ENCODE measurements at regions not wholly inside any gene's neighbourhood (a gene's known extent, or its start where the extent isn't known, plus 50 kb on each side); places are given as distances from the start of the nearest gene placed in this dataset.
A peak's percentile ranks its signal among the peaks of the same experiment; 100 is the strongest.
"Not testable (repeated sequence)": the region's sequence is repeated elsewhere in the genome, so short reads cannot be mapped to it uniquely, and the experiment has no call there.

- in situ Hi-C loops (cut with MboI; ENCODE audit: low pct_unique_long_range_greater_than_20kb in 2 of 9, low sequenced_read_pairs in 9 of 9, unreplicated experiment in 9 of 9), result no loop called here
- peaks cover 0 to 6% of the 10 kb centered on the region in 2 donors for H3K4me1 ChIP-seq (replicated peaks in 1 of 2)
- no peak for ATAC-seq (replicated peaks in 6 of 8)
- no peak overlapping the region for H3K4me3 ChIP-seq
- H3K27ac ChIP-seq, result no peak overlapping the region
Observed at GRCh38 chr14:86153480-86153879, 623.5 kb downstream of the FLRT2 start.

GRCh38 chr14:86143248-86143647 lies 613.3 kb downstream of the FLRT2 start:
- ATAC-seq (replicated peaks in 6 of 8), result no peak
- H3K27ac ChIP-seq, result no peak overlapping the region
- in situ Hi-C loops (cut with MboI; ENCODE audit: low pct_unique_long_range_greater_than_20kb in 2 of 9, low sequenced_read_pairs in 9 of 9, unreplicated experiment in 9 of 9), result no loop called here
- WGBS, 10 experiments, result 0 to 100% (median 50%) methylated on average over 1 of the region's 1 CpG; no CpG with 5 or more reads in 1 of the 10 experiments
- no peak overlapping the region for H3K4me3 ChIP-seq
- peaks cover 0 to 3% of the 10 kb centered on the region in 2 donors for H3K4me1 ChIP-seq (replicated peaks in 1 of 2)

- no peak for ATAC-seq (replicated peaks in 6 of 8)
- Histone ChIP-seq H3K4me3 (no peak overlapping the region), H3K27ac (no peak overlapping the region), H3K4me1 (replicated peaks in 1 of 2) (no peaks in the 10 kb centered on the region)
- in situ Hi-C loops (cut with MboI; ENCODE audit: low pct_unique_long_range_greater_than_20kb in 2 of 9, low sequenced_read_pairs in 9 of 9, unreplicated experiment in 9 of 9), result no loop called here
- WGBS, 10 experiments, result 0 to 100% (median 63%) methylated on average over 1 to 2 of the region's 2 CpGs; no CpG with 5 or more reads in 1 of the 10 experiments
Observed at GRCh38 chr14:86141966-86142365, 612.0 kb downstream of the FLRT2 start.

- in situ Hi-C loops (cut with MboI; ENCODE audit: low pct_unique_long_range_greater_than_20kb in 2 of 9, low sequenced_read_pairs in 9 of 9, unreplicated experiment in 9 of 9), result no loop called here
- no peak for ATAC-seq (replicated peaks in 6 of 8)
- WGBS, 10 experiments, result 0 to 100% (median 63%) methylated on average over 1 of the region's 1 CpG; no CpG with 5 or more reads in 4 of the 10 experiments
- Histone ChIP-seq H3K4me3 (no peak overlapping the region), H3K27ac (no peak overlapping the region), H3K4me1 (replicated peaks in 1 of 2) (no peaks in the 10 kb centered on the region)
Observed at GRCh38 chr14:86129426-86129825, 599.5 kb downstream of the FLRT2 start.

GRCh38 chr14:86124328-86124727 lies 594.4 kb downstream of the FLRT2 start:
- Histone ChIP-seq H3K4me3 (no peak overlapping the region), H3K27ac (no peak overlapping the region), H3K4me1 (replicated peaks in 1 of 2) (no peaks in the 10 kb centered on the region)
- ATAC-seq (replicated peaks in 6 of 8), result no peak
- 10 to 100% (median 82%) methylated on average over 1 to 4 of the region's 4 CpGs; no CpG with 5 or more reads in 1 of the 10 experiments for WGBS, 10 experiments
- in situ Hi-C loops (cut with MboI; ENCODE audit: low pct_unique_long_range_greater_than_20kb in 2 of 9, low sequenced_read_pairs in 9 of 9, unreplicated experiment in 9 of 9), result no loop called here

GRCh38 chr14:86115972-86116371 lies 586.0 kb downstream of the FLRT2 start:
- in situ Hi-C loops (cut with MboI; ENCODE audit: low pct_unique_long_range_greater_than_20kb in 2 of 9, low sequenced_read_pairs in 9 of 9, unreplicated experiment in 9 of 9), result no loop called here
- WGBS, 10 experiments, result 0 to 71% (median 30%) methylated on average over 1 of the region's 1 CpG; no CpG with 5 or more reads in 6 of the 10 experiments
- ATAC-seq (replicated peaks in 6 of 8), result no peak
- H3K4me1 ChIP-seq (replicated peaks in 1 of 2), result no peaks in the 10 kb centered on the region
- H3K27ac ChIP-seq, result no peak overlapping the region
- no peak overlapping the region for H3K4me3 ChIP-seq

GRCh38 chr14:86110871-86111270 lies 580.9 kb downstream of the FLRT2 start:
- H3K4me3 ChIP-seq; H3K27ac ChIP-seq; ATAC-seq (replicated peaks in 6 of 8); in situ Hi-C loops (cut with MboI; ENCODE audit: low pct_unique_long_range_greater_than_20kb in 2 of 9, low sequenced_read_pairs in 9 of 9, unreplicated experiment in 9 of 9); H3K4me1 ChIP-seq (replicated peaks in 1 of 2): not testable (repeated sequence)
- 20 to 100% (median 58%) methylated on average over 1 to 5 of the region's 13 CpGs; no CpG with 5 or more reads in 5 of the 10 experiments for WGBS, 10 experiments

- WGBS, 10 experiments, result 0 to 100% (median 58%) methylated on average over 1 to 3 of the region's 3 CpGs; no CpG with 5 or more reads in 1 of the 10 experiments
- H3K27ac ChIP-seq, result no peak overlapping the region
- no peaks in the 10 kb centered on the region for H3K4me1 ChIP-seq (replicated peaks in 1 of 2)
- in situ Hi-C loops (cut with MboI; ENCODE audit: low pct_unique_long_range_greater_than_20kb in 2 of 9, low sequenced_read_pairs in 9 of 9, unreplicated experiment in 9 of 9), result no loop called here
- H3K4me3 ChIP-seq, result no peak overlapping the region
- ATAC-seq (replicated peaks in 6 of 8), result no peak
Observed at GRCh38 chr14:86104691-86105265, 574.8 kb downstream of the FLRT2 start.

- H3K4me3 ChIP-seq, result no peak overlapping the region
- ATAC-seq (replicated peaks in 6 of 8), result peak in 5 of 8 experiments; percentile 58 to 96 (median 66)
- in situ Hi-C loops (cut with MboI; ENCODE audit: low pct_unique_long_range_greater_than_20kb in 2 of 9, low sequenced_read_pairs in 9 of 9, unreplicated experiment in 9 of 9), result no loop called here
- no peak overlapping the region for H3K27ac ChIP-seq
- no peaks in the 10 kb centered on the region for H3K4me1 ChIP-seq (replicated peaks in 1 of 2)
Observed at GRCh38 chr14:86094512-86094911, 564.6 kb downstream of the FLRT2 start.

GRCh38 chr14:86091811-86092210 lies 561.9 kb downstream of the FLRT2 start:
- 0 to 100% (median 52%) methylated on average over 1 of the region's 1 CpG; no CpG with 5 or more reads in 2 of the 10 experiments for WGBS, 10 experiments
- no peaks in the 10 kb centered on the region for H3K4me1 ChIP-seq (replicated peaks in 1 of 2)
- in situ Hi-C loops (cut with MboI; ENCODE audit: low pct_unique_long_range_greater_than_20kb in 2 of 9, low sequenced_read_pairs in 9 of 9, unreplicated experiment in 9 of 9), result no loop called here
- no peak overlapping the region for H3K27ac ChIP-seq
- H3K4me3 ChIP-seq, result no peak overlapping the region
- no peak for ATAC-seq (replicated peaks in 6 of 8)

- Histone ChIP-seq H3K27ac (no peak overlapping the region), H3K4me1 (replicated peaks in 1 of 2) (no peaks in the 10 kb centered on the region), H3K4me3 (no peak overlapping the region)
- in situ Hi-C loops (cut with MboI; ENCODE audit: low pct_unique_long_range_greater_than_20kb in 2 of 9, low sequenced_read_pairs in 9 of 9, unreplicated experiment in 9 of 9), result no loop called here
- ATAC-seq (replicated peaks in 6 of 8), result peak in 1 of 8 experiments; percentile 34
- 0 to 50% (median 22%) methylated on average over 1 of the region's 1 CpG; no CpG with 5 or more reads in 4 of the 10 experiments for WGBS, 10 experiments
Observed at GRCh38 chr14:86088156-86088555, 558.2 kb downstream of the FLRT2 start.

GRCh38 chr14:86087377-86087776 lies 557.4 kb downstream of the FLRT2 start:
- in situ Hi-C loops (cut with MboI; ENCODE audit: low pct_unique_long_range_greater_than_20kb in 2 of 9, low sequenced_read_pairs in 9 of 9, unreplicated experiment in 9 of 9), result no loop called here
- H3K27ac ChIP-seq, result no peak overlapping the region
- no peak overlapping the region for H3K4me3 ChIP-seq
- H3K4me1 ChIP-seq (replicated peaks in 1 of 2), result no peaks in the 10 kb centered on the region
- 0 to 66% (median 25%) methylated on average over 1 to 2 of the region's 2 CpGs; no CpG with 5 or more reads in 1 of the 10 experiments for WGBS, 10 experiments
- no peak for ATAC-seq (replicated peaks in 6 of 8)

- no peak for ATAC-seq (replicated peaks in 6 of 8)
- in situ Hi-C loops (cut with MboI; ENCODE audit: low pct_unique_long_range_greater_than_20kb in 2 of 9, low sequenced_read_pairs in 9 of 9, unreplicated experiment in 9 of 9), result no loop called here
Observed at GRCh38 chr14:86086962-86087361, 557.0 kb downstream of the FLRT2 start.

GRCh38 chr14:86084097-86084496 lies 554.2 kb downstream of the FLRT2 start:
- in situ Hi-C loops (cut with MboI; ENCODE audit: low pct_unique_long_range_greater_than_20kb in 2 of 9, low sequenced_read_pairs in 9 of 9, unreplicated experiment in 9 of 9), result no loop called here
- ATAC-seq (replicated peaks in 6 of 8), result no peak
- H3K27ac ChIP-seq, result no peak overlapping the region
- no peak overlapping the region for H3K4me3 ChIP-seq
- no peaks in the 10 kb centered on the region for H3K4me1 ChIP-seq (replicated peaks in 1 of 2)
- WGBS, 10 experiments, result 0 to 71% (median 14%) methylated on average over 1 of the region's 1 CpG; no CpG with 5 or more reads in 3 of the 10 experiments

More at GRCh38 chr14:86086962-86087361, 557.0 kb downstream of the FLRT2 start:
- no peak overlapping the region for H3K27ac ChIP-seq
- H3K4me3 ChIP-seq, result no peak overlapping the region
- no peaks in the 10 kb centered on the region for H3K4me1 ChIP-seq (replicated peaks in 1 of 2)
- WGBS, 10 experiments, result 17 to 90% (median 65%) methylated on average over 1 of the region's 1 CpG; no CpG with 5 or more reads in 4 of the 10 experiments
